HL-60 (cell line): ENCODE measurements at regions not wholly inside any gene's neighbourhood (a gene's known extent, or its start where the extent isn't known, plus 50 kb on each side); places are given as distances from the start of the nearest gene placed in this dataset.

Source experiments
- DNase-seq, 2 experiments: peaks; one replicate each; pipeline ENCODE4 v3.0.0-alpha.2; 2010 to 2020; ENCODE audit warnings: low read depth in 1 of 2, low spot score in 1 of 2
- H3K27ac ChIP-seq: fragments of 250-450 bp; sonication (Bioruptor Pico); replicated peaks from 2 replicates; pipeline ENCODE4 v1.5.1; 2020; ENCODE audit warnings: mild to moderate bottlenecking, moderate library complexity
- H3K27me3 ChIP-seq: fragments of 250-450 bp; sonication (Bioruptor Pico); 2 replicates; pipeline ENCODE4 v1.5.1; 2021; ENCODE audit warnings: mild to moderate bottlenecking, moderate library complexity; ENCODE audit not compliant: insufficient read depth, poor library complexity, severe bottlenecking
- H3K4me3 ChIP-seq: replicated peaks from 2 replicates; pipeline ENCODE4 v1.5.1; 2011; ENCODE audit warnings: mild to moderate bottlenecking, control low read depth, low read length; ENCODE audit not compliant: insufficient read depth
- GABPA ChIP-seq: IDR thresholded peaks from 2 replicates; pipeline ENCODE4 v1.6.1; 2012; ENCODE audit warnings: low read depth
- POLR2AphosphoS5 ChIP-seq: IDR thresholded peaks from 2 replicates; pipeline ENCODE4 v1.6.1; 2012; ENCODE audit warnings: low read depth
- SPI1 ChIP-seq: IDR thresholded peaks from 2 replicates; pipeline ENCODE4 v1.6.1; 2012; ENCODE audit warnings: low read depth, mild to moderate bottlenecking, borderline replicate concordance
- TF ChIP-seq, protein P1 (sequence below): IDR thresholded peaks from 2 replicates; pipeline ENCODE4 v1.6.1; 2012; ENCODE audit warnings: low read depth; ENCODE audit not compliant: insufficient replicate concordance
- TF ChIP-seq, protein P2 (sequence below): IDR thresholded peaks from one replicate; pipeline ENCODE4 v1.5.1; 2011; ENCODE audit warnings: low read length, control low read depth, inconsistent platforms; ENCODE audit not compliant: insufficient read depth

DNA sequence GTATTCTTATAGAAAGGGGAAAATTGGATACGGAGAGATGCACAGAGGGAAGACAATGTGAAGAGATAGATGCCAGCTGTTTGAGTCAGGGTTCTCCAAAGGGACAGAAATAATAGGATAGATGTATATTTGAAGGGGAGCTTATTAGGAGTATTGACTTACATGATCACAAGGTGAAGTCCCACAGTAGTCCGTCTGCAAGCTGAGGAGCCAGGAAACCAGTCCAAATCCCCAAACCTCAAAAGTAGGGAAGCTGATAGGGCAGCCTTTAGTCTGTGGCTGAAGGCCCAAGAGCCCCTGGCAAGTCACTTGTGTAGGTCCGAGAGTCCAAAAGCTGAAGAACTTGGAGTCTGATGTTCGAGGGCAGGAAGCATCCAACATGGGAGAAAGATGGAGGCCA is 569.6 kb upstream of the LARGE1 start:
- Histone ChIP-seq H3K27ac (no peak overlapping the region), H3K27me3 (no peaks in the 10 kb centered on the region), H3K4me3 (no peak overlapping the region)
- TF ChIP-seq, protein P1, sequence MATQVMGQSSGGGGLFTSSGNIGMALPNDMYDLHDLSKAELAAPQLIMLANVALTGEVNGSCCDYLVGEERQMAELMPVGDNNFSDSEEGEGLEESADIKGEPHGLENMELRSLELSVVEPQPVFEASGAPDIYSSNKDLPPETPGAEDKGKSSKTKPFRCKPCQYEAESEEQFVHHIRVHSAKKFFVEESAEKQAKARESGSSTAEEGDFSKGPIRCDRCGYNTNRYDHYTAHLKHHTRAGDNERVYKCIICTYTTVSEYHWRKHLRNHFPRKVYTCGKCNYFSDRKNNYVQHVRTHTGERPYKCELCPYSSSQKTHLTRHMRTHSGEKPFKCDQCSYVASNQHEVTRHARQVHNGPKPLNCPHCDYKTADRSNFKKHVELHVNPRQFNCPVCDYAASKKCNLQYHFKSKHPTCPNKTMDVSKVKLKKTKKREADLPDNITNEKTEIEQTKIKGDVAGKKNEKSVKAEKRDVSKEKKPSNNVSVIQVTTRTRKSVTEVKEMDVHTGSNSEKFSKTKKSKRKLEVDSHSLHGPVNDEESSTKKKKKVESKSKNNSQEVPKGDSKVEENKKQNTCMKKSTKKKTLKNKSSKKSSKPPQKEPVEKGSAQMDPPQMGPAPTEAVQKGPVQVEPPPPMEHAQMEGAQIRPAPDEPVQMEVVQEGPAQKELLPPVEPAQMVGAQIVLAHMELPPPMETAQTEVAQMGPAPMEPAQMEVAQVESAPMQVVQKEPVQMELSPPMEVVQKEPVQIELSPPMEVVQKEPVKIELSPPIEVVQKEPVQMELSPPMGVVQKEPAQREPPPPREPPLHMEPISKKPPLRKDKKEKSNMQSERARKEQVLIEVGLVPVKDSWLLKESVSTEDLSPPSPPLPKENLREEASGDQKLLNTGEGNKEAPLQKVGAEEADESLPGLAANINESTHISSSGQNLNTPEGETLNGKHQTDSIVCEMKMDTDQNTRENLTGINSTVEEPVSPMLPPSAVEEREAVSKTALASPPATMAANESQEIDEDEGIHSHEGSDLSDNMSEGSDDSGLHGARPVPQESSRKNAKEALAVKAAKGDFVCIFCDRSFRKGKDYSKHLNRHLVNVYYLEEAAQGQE = no peak
- no peak for TF ChIP-seq POLR2AphosphoS5
- DNase-seq = no peak

GRCh38 chr22:34490886-34491285 is 570.6 kb upstream of the LARGE1 start:
- H3K27ac ChIP-seq = no peak overlapping the region
- no peaks in the 10 kb centered on the region for H3K27me3 ChIP-seq
- H3K4me3 ChIP-seq = no peak overlapping the region
- DNase-seq = no peak
- no peak for TF ChIP-seq POLR2AphosphoS5
- no peak for TF ChIP-seq GABPA
- TF ChIP-seq, protein P1 = no peak
- TF ChIP-seq SPI1 = no peak
- TF ChIP-seq, protein P2, sequence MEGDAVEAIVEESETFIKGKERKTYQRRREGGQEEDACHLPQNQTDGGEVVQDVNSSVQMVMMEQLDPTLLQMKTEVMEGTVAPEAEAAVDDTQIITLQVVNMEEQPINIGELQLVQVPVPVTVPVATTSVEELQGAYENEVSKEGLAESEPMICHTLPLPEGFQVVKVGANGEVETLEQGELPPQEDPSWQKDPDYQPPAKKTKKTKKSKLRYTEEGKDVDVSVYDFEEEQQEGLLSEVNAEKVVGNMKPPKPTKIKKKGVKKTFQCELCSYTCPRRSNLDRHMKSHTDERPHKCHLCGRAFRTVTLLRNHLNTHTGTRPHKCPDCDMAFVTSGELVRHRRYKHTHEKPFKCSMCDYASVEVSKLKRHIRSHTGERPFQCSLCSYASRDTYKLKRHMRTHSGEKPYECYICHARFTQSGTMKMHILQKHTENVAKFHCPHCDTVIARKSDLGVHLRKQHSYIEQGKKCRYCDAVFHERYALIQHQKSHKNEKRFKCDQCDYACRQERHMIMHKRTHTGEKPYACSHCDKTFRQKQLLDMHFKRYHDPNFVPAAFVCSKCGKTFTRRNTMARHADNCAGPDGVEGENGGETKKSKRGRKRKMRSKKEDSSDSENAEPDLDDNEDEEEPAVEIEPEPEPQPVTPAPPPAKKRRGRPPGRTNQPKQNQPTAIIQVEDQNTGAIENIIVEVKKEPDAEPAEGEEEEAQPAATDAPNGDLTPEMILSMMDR = no peak

DNA sequence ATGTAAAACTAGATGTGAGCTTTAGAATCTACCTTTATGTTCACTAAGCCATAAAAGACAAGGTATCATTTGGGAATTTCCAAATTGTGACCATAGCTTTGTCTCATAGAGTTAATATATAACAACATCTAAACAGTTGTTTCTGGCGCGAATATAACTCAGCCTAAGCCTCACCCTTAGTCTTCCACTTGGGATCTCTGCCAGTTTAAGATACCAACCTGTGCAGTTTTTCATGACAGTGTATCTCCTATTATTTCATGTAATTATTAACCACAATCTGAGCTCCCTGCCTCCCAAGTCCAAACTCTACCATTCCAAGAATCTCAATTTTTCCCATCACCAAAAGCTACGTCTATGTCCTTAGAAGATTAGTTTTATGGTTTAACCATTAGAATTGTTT is 572.5 kb upstream of the ISX start:
- DNase-seq = no peak

More for the DNA sequence above, 572.5 kb upstream of the ISX start:
- no peak overlapping the region for H3K27ac ChIP-seq
- H3K4me3 ChIP-seq = no peak overlapping the region
- H3K27me3 ChIP-seq = no peaks in the 10 kb centered on the region
- TF ChIP-seq POLR2AphosphoS5 (no peak), GABPA (no peak), SPI1 (no peak)
- TF ChIP-seq, protein P1 = no peak
- TF ChIP-seq, protein P2 = no peak
